IMR-90 (cell line): ENCODE measurements at regions not wholly inside any gene's neighbourhood (a gene's known extent, or its start where the extent isn't known, plus 50 kb on each side); places are given as distances from the start of the nearest gene placed in this dataset.

Experiments used
- BHLHE40 ChIP-seq: fragments of 150-350 bp; IDR thresholded peaks from 2 replicates; pipeline ENCODE4 v1.6.1; 2016; ENCODE audit warnings: mild to moderate bottlenecking, low read depth, low read length
- FOS ChIP-seq: fragments of 150-350 bp; IDR thresholded peaks from 2 replicates; pipeline ENCODE4 v1.6.1; 2016; ENCODE audit warnings: low read depth, low read length
- MAFK ChIP-seq: IDR thresholded peaks from 2 replicates; pipeline ENCODE4 v1.6.1; 2012; ENCODE audit warnings: low read depth, low read length, improper control_type of control experiment
- MXI1 ChIP-seq: IDR thresholded peaks from 2 replicates; pipeline ENCODE4 v1.6.1; 2012; ENCODE audit warnings: low read depth, mild to moderate bottlenecking, low read length, moderate library complexity, borderline replicate concordance
- NFE2L2 ChIP-seq: fragments of 150-350 bp; IDR thresholded peaks from 2 replicates; pipeline ENCODE4 v1.6.1; 2016; ENCODE audit warnings: low read depth, mild to moderate bottlenecking, low read length
- POLR2A ChIP-seq: IDR thresholded peaks from 2 replicates; pipeline ENCODE4 v1.6.1; 2012; ENCODE audit warnings: mild to moderate bottlenecking, low read depth, low read length
- RAD21 ChIP-seq: IDR thresholded peaks from 2 replicates; pipeline ENCODE4 v1.6.1; 2012; ENCODE audit warnings: low read length, improper control_type of control experiment
- RCOR1 ChIP-seq: IDR thresholded peaks from 2 replicates; pipeline ENCODE4 v1.6.1; 2012; ENCODE audit warnings: mild to moderate bottlenecking, low read length, improper control_type of control experiment; ENCODE audit not compliant: insufficient replicate concordance
- RFX5 ChIP-seq: IDR thresholded peaks from 2 replicates; pipeline ENCODE4 v1.8.0; 2012; ENCODE audit warnings: low read depth, mild to moderate bottlenecking, low read length, moderate library complexity
- TF ChIP-seq, protein P1 (sequence below): conservative IDR thresholded peaks from 2 replicates; pipeline ENCODE4 v1.5.1; 2012; ENCODE audit warnings: mild to moderate bottlenecking, low read depth, low read length, improper control_type of control experiment
- TF ChIP-seq, protein P2 (sequence below): fragments of 150-350 bp; IDR thresholded peaks from 2 replicates; pipeline ENCODE4 v1.6.1; 2017; ENCODE audit warnings: mild to moderate bottlenecking, antibody characterized with exemption, low read length, low read depth

- TF ChIP-seq, protein P1, sequence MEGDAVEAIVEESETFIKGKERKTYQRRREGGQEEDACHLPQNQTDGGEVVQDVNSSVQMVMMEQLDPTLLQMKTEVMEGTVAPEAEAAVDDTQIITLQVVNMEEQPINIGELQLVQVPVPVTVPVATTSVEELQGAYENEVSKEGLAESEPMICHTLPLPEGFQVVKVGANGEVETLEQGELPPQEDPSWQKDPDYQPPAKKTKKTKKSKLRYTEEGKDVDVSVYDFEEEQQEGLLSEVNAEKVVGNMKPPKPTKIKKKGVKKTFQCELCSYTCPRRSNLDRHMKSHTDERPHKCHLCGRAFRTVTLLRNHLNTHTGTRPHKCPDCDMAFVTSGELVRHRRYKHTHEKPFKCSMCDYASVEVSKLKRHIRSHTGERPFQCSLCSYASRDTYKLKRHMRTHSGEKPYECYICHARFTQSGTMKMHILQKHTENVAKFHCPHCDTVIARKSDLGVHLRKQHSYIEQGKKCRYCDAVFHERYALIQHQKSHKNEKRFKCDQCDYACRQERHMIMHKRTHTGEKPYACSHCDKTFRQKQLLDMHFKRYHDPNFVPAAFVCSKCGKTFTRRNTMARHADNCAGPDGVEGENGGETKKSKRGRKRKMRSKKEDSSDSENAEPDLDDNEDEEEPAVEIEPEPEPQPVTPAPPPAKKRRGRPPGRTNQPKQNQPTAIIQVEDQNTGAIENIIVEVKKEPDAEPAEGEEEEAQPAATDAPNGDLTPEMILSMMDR, result no peak
- TF ChIP-seq POLR2A, result no peak
- TF ChIP-seq NFE2L2, result no peak
- no peak for TF ChIP-seq FOS
- no peak for TF ChIP-seq RAD21
- TF ChIP-seq MXI1, result no peak
- TF ChIP-seq BHLHE40, result no peak
- no peak for TF ChIP-seq RFX5
- TF ChIP-seq, protein P2, sequence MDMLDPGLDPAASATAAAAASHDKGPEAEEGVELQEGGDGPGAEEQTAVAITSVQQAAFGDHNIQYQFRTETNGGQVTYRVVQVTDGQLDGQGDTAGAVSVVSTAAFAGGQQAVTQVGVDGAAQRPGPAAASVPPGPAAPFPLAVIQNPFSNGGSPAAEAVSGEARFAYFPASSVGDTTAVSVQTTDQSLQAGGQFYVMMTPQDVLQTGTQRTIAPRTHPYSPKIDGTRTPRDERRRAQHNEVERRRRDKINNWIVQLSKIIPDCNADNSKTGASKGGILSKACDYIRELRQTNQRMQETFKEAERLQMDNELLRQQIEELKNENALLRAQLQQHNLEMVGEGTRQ, result no peak
- TF ChIP-seq RCOR1, result no peak
- TF ChIP-seq MAFK, result no peak
These were observed 560.8 kb upstream of the WWC1 start for GRCh38 chr5:167730656-167731055.
